OCI-LY3 (cell line): ENCODE measurements at regions not wholly inside any gene's neighbourhood (a gene's known extent, or its start where the extent isn't known, plus 50 kb on each side); places are given as distances from the start of the nearest gene placed in this dataset.

Experiments used
- EZH2phosphoT487 ChIP-seq: fragments of 200-600 bp; shearing (Covaris generic); IDR thresholded peaks from 2 replicates; pipeline ENCODE4 v1.6.1; 2018; ENCODE audit warnings: antibody characterized with exemption, mixed run types, low read depth
- TF ChIP-seq, protein P1 (sequence below): fragments of 200-600, 300-600 bp; sonication (generic); IDR thresholded peaks from 2 replicates; pipeline ENCODE4 v1.5.1; 2014; ENCODE audit warnings: antibody characterized with exemption, low read length, low read depth

DNA sequence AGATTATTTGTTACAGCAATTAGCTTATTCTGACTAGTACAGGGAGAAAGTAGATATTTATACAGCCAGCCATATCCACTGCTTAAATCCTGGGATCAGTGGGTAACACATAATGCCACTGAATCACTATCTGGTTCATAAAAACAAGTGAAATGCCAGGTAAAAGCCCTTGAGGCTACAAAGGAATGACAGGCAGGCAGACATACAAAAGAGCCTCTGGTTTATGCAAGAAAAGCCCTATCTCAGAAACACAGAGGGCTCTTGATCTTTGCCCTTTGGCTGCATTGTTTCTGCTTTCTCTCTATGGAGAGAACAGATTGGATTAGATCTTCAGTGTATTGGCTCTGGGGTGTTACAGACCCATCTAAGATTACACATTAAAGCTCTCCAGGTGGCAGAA, 115.4 kb upstream of the GADL1 start:
- TF ChIP-seq, protein P1, sequence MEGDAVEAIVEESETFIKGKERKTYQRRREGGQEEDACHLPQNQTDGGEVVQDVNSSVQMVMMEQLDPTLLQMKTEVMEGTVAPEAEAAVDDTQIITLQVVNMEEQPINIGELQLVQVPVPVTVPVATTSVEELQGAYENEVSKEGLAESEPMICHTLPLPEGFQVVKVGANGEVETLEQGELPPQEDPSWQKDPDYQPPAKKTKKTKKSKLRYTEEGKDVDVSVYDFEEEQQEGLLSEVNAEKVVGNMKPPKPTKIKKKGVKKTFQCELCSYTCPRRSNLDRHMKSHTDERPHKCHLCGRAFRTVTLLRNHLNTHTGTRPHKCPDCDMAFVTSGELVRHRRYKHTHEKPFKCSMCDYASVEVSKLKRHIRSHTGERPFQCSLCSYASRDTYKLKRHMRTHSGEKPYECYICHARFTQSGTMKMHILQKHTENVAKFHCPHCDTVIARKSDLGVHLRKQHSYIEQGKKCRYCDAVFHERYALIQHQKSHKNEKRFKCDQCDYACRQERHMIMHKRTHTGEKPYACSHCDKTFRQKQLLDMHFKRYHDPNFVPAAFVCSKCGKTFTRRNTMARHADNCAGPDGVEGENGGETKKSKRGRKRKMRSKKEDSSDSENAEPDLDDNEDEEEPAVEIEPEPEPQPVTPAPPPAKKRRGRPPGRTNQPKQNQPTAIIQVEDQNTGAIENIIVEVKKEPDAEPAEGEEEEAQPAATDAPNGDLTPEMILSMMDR: no peak
- TF ChIP-seq EZH2phosphoT487: no peak
